ENCODE measurements at regions not wholly inside any gene's neighbourhood (a gene's known extent, or its start where the extent isn't known, plus 50 kb on each side); places are given as distances from the start of the nearest gene placed in this dataset.

- Mint-ChIP-seq H3K27me3 (peaks cover 10% of the 10 kb centered on the region), H3K27ac (peak overlapping the region; percentile 47), H3K9me3 (ENCODE audit: low read depth) (no peaks in the 10 kb centered on the region), H3K36me3 (ENCODE audit: insufficient read depth) (no peaks in the 10 kb centered on the region), H3K4me1 (ENCODE audit: low read depth) (peaks cover 6% of the 10 kb centered on the region), H3K4me3 (ENCODE audit: low read depth) (no peak overlapping the region)
- TF ChIP-seq, protein P1, sequence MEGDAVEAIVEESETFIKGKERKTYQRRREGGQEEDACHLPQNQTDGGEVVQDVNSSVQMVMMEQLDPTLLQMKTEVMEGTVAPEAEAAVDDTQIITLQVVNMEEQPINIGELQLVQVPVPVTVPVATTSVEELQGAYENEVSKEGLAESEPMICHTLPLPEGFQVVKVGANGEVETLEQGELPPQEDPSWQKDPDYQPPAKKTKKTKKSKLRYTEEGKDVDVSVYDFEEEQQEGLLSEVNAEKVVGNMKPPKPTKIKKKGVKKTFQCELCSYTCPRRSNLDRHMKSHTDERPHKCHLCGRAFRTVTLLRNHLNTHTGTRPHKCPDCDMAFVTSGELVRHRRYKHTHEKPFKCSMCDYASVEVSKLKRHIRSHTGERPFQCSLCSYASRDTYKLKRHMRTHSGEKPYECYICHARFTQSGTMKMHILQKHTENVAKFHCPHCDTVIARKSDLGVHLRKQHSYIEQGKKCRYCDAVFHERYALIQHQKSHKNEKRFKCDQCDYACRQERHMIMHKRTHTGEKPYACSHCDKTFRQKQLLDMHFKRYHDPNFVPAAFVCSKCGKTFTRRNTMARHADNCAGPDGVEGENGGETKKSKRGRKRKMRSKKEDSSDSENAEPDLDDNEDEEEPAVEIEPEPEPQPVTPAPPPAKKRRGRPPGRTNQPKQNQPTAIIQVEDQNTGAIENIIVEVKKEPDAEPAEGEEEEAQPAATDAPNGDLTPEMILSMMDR (IDR thresholded peaks at IDR 0.05; ENCODE audit: unreplicated experiment): no peak
- DNase-seq (ENCODE audit: low spot score, unreplicated experiment): no peak
Measured at GRCh38 chr20:50371878-50372769, 138.1 kb upstream of the PTPN1 start.

DNA sequence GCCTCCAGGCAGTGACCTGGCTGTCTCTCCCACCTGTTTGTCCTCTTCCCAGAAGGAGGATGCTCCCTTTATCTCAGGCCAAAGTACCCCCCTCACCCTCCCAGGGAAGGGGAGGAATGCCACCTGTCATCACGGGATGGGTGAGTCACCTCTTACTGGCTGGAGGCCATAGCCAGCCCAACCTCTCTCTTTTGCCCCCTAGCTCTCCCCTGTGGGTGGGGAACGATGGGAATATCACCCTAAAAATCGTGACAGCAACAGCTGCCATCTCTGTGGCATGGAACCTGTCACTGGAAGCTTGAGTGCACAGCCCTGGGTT, 137.5 kb upstream of the PTPN1 start:
- H3K4me1 Mint-ChIP-seq (ENCODE audit: low read depth): peaks cover 6% of the 10 kb centered on the region
- no peak overlapping the region for H3K4me3 Mint-ChIP-seq (ENCODE audit: low read depth)
- no peak overlapping the region for H3K27ac Mint-ChIP-seq
- TF ChIP-seq, protein P1 (IDR thresholded peaks at IDR 0.05; ENCODE audit: unreplicated experiment): no peak
- no peaks in the 10 kb centered on the region for H3K9me3 Mint-ChIP-seq (ENCODE audit: low read depth)
- peaks cover 10% of the 10 kb centered on the region for H3K27me3 Mint-ChIP-seq
- H3K36me3 Mint-ChIP-seq (ENCODE audit: insufficient read depth): no peaks in the 10 kb centered on the region
- DNase-seq (ENCODE audit: low spot score, unreplicated experiment): no peak

- H3K36me3 Mint-ChIP-seq (ENCODE audit: insufficient read depth): no peaks in the 10 kb centered on the region
- H3K4me1 Mint-ChIP-seq (ENCODE audit: low read depth): peaks cover 4% of the 10 kb centered on the region
- H3K27me3 Mint-ChIP-seq: peaks cover 10% of the 10 kb centered on the region
- H3K9me3 Mint-ChIP-seq (ENCODE audit: low read depth): no peaks in the 10 kb centered on the region
- TF ChIP-seq, protein P1 (IDR thresholded peaks at IDR 0.05; ENCODE audit: unreplicated experiment): no peak
- H3K27ac Mint-ChIP-seq: no peak overlapping the region
- no peak for DNase-seq (ENCODE audit: low spot score, unreplicated experiment)
- no peak overlapping the region for H3K4me3 Mint-ChIP-seq (ENCODE audit: low read depth)
Measured at GRCh38 chr20:50373674-50374286, 136.4 kb upstream of the PTPN1 start.

DNA sequence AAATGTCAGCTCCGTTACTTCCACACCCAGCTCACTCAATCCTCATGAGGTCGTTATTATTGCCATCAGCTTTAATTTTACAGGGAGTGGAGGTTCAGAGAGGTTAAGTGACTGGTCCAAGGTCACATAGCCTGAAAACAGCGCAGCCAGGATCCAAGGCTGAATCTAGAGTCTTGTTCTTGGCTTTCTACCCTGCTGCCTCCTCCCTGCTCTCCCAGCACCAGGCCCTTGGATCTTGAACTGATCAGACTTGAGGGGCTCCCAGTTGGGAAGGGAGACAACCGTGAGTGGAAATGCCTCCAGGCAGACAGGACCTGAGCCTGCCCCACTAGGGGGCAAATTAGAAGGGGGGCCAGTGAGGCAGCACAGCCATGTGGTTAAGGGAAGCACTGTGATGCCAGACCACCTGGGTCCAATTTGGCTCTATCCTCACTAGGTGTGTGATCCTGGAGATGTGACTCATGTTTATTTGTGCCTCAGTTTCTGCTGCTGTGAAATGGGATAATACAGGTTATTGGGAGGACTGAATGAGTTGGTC, 135.6 kb upstream of the PTPN1 start:
- Mint-ChIP-seq H3K27ac (no peak overlapping the region), H3K4me3 (ENCODE audit: low read depth) (no peak overlapping the region), H3K27me3 (peaks cover 15% of the 10 kb centered on the region), H3K36me3 (ENCODE audit: insufficient read depth) (no peaks in the 10 kb centered on the region), H3K4me1 (ENCODE audit: low read depth) (peaks cover 4% of the 10 kb centered on the region), H3K9me3 (ENCODE audit: low read depth) (no peaks in the 10 kb centered on the region)
- no peak for DNase-seq (ENCODE audit: low spot score, unreplicated experiment)
- TF ChIP-seq, protein P1 (IDR thresholded peaks at IDR 0.05; ENCODE audit: unreplicated experiment): no peak

GRCh38 chr20:50376179-50376887, 133.8 kb upstream of the PTPN1 start:
- TF ChIP-seq, protein P1 (IDR thresholded peaks at IDR 0.05; ENCODE audit: unreplicated experiment): no peak
- no peak overlapping the region for H3K4me3 Mint-ChIP-seq (ENCODE audit: low read depth)

More at GRCh38 chr20:50376179-50376887, 133.8 kb upstream of the PTPN1 start:
- Mint-ChIP-seq H3K9me3 (ENCODE audit: low read depth) (no peaks in the 10 kb centered on the region), H3K36me3 (ENCODE audit: insufficient read depth) (no peaks in the 10 kb centered on the region), H3K27me3 (peaks cover 25% of the 10 kb centered on the region), H3K4me1 (ENCODE audit: low read depth) (peaks cover 2% of the 10 kb centered on the region), H3K27ac (no peak overlapping the region)
- DNase-seq (ENCODE audit: low spot score, unreplicated experiment): no peak

All from progenitor cell of endocrine pancreas (in vitro differentiated cells).